Thoracic aorta (tissue), 2 donors: ENCODE measurements at regions not wholly inside any gene's neighbourhood (a gene's known extent, or its start where the extent isn't known, plus 50 kb on each side); places are given as distances from the start of the nearest gene placed in this dataset.

Experiments used
- ATAC-seq: fragments of 150-250 bp; one replicate; pipeline ENCODE4 v1.8.0; 2017; ENCODE audit warnings: low read depth; ENCODE audit not compliant: insufficient number of reproducible peaks, low FRiP score
- DNase-seq: peaks from one replicate; pipeline ENCODE4 v3.0.0-alpha.2; 2020; ENCODE audit warnings: low spot score
- H3K27ac ChIP-seq, 2 donors: fragments of 200-600 bp; sonication (generic); 1 replicate in 1 of 2; 2 replicates in 1 of 2; pipeline ENCODE4 v1.5.1; 2016; ENCODE audit warnings: mild to moderate bottlenecking in 2 of 2, moderate library complexity in 2 of 2
- H3K27me3 ChIP-seq: fragments of 200-600 bp; sonication (generic); replicated peaks from 2 replicates; pipeline ENCODE4 v1.6.0; 2016; ENCODE audit warnings: mild to moderate bottlenecking; ENCODE audit not compliant: insufficient read depth
- H3K36me3 ChIP-seq: fragments of 200-600 bp; sonication (generic); one replicate; pipeline ENCODE4 v1.5.1; 2016
- H3K4me1 ChIP-seq, 2 donors: fragments of 200-600 bp; sonication (generic); 1 replicate in 1 of 2; 2 replicates in 1 of 2; pipeline versions ENCODE4 v1.5.1 to v1.6.0; 2016; ENCODE audit warnings: low read depth in 2 of 2, mild to moderate bottlenecking in 1 of 2; ENCODE audit not compliant: control insufficient read depth in 1 of 2
- H3K4me3 ChIP-seq: fragments of 200-600 bp; sonication (generic); 2 replicates; pipeline ENCODE4 v1.5.1; 2016; ENCODE audit warnings: mild to moderate bottlenecking
- H3K9me3 ChIP-seq: fragments of 200-600 bp; sonication (generic); 2 replicates; pipeline ENCODE4 v1.5.1; 2016
- TF ChIP-seq, protein P1 (sequence below): fragments of 200-600 bp; sonication (generic); IDR thresholded peaks from one replicate; pipeline ENCODE4 v1.5.1; 2019; ENCODE audit warnings: antibody characterized with exemption

DNA sequence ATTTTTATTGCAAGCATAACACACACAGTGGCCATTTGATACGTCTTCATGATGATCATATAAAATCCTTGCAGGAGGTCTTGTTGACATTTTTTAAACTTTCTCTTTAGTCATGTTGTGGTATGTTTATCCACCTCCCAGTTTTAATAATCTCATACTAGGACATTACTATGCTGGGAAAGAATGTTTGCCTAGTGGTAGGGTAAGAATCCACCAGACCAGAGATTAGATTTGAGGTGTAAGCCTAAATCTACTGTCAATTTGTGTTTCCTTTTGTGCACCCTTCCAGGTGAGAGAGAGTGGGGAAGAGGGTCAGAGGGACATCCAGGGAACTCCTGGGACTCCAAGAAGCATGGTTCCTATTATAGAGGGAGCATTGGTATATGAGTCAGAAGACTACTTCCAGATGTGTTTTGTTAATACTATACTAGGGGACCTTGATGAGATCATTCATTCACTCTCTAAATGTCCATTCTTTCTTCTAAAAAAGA lies 298.3 kb upstream of the SASH1 start:
- TF ChIP-seq, protein P1, sequence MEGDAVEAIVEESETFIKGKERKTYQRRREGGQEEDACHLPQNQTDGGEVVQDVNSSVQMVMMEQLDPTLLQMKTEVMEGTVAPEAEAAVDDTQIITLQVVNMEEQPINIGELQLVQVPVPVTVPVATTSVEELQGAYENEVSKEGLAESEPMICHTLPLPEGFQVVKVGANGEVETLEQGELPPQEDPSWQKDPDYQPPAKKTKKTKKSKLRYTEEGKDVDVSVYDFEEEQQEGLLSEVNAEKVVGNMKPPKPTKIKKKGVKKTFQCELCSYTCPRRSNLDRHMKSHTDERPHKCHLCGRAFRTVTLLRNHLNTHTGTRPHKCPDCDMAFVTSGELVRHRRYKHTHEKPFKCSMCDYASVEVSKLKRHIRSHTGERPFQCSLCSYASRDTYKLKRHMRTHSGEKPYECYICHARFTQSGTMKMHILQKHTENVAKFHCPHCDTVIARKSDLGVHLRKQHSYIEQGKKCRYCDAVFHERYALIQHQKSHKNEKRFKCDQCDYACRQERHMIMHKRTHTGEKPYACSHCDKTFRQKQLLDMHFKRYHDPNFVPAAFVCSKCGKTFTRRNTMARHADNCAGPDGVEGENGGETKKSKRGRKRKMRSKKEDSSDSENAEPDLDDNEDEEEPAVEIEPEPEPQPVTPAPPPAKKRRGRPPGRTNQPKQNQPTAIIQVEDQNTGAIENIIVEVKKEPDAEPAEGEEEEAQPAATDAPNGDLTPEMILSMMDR: no peak
- Histone ChIP-seq H3K36me3 (no peaks in the 10 kb centered on the region), H3K9me3 (no peaks in the 10 kb centered on the region), H3K4me1 (no peaks in the 10 kb centered on the region), H3K27me3 (no peaks in the 10 kb centered on the region), H3K4me3 (no peak overlapping the region), H3K27ac (no peak overlapping the region)
- DNase-seq (no peak), ATAC-seq (no peak)

DNA sequence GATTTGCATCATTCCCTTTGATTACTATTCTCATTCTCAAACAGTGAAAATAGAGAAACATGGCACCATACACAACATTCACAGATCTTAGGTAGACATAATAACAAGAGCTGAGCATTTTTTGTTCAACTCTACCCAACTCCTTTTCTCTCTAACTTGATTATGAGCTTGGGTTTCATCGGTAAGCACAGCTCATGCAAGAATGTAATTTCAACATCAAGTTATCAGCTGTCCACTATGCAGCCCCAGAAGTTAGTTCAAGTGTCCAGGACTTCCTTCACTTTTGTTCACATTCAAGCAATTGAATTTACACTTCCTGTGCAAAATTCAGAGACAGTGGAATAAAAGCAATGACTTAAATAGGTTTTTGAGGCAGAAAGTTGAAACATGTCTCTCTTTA lies 297.7 kb upstream of the SASH1 start:
- Histone ChIP-seq H3K27me3 (no peaks in the 10 kb centered on the region), H3K36me3 (no peaks in the 10 kb centered on the region), H3K4me1 (no peaks in the 10 kb centered on the region), H3K4me3 (no peak overlapping the region), H3K27ac (no peak overlapping the region), H3K9me3 (no peaks in the 10 kb centered on the region)
- TF ChIP-seq, protein P1: no peak
- no peak for ATAC-seq
- DNase-seq: no peak

DNA sequence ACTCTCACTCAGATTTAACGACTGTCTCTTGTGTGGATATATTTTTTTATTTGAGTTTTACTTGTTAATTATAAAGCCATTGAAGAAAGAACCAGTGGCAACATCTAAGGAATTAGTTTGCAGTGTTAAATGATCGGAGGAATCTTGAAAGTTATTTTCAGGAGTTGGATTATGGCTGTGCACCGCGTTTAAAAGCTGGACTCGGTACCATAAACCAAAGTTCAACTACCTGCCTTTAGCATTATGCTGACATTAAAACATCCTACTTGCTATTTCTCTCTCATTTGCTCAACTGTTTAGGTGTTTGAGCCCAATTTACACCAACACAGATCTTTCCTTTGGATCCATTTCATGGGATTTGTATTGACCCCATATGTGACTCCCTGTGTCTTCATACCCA lies 289.4 kb upstream of the SASH1 start:
- H3K4me3 ChIP-seq: no peak overlapping the region
- no peaks in the 10 kb centered on the region for H3K36me3 ChIP-seq
- H3K27me3 ChIP-seq: no peaks in the 10 kb centered on the region
- no peaks in the 10 kb centered on the region for H3K4me1 ChIP-seq
- no peak overlapping the region for H3K27ac ChIP-seq
- H3K9me3 ChIP-seq: no peaks in the 10 kb centered on the region
- DNase-seq (no peak), ATAC-seq (no peak)
- TF ChIP-seq, protein P1: no peak

DNA sequence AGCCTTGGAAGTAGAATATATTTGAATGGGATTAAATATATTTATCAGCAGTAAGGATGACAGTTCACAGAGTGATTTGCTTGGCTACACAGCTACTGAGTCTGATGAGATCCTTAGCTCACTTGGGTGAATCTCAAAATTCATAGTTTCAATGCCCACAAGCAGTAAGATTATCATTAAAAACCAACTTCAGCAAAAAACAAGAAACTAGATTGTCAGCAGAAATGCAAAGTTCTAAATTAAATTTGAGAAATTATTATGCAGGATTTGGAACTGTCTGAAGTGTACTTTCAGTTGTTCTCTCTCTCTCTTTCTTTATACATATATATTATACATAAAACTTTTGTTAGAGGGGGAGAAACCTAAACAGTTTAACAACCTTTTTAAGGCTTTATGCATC lies 288.8 kb upstream of the SASH1 start:
- ATAC-seq: no peak
- no peak for DNase-seq

DNA sequence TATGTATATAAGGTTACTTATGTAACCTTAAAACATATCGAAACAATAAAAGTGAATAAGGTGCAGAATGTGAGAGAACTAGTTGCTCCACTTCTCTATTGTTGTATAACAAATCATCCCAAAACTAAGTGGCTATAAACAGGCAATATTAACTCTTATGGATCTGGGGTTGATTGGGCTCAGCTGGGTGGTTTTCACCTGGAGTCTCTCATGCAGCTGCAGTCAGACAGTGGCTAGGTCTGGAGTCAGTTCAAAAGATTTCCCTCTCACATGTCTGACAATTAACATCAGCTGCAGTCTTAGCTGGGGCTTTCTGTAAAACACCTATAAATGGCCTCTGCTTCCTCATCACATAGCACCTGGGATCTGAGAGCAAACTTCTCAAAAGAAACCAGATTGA lies 288.4 kb upstream of the SASH1 start:
- DNase-seq (no peak), ATAC-seq (no peak)
- no peak overlapping the region for H3K4me3 ChIP-seq
- TF ChIP-seq, protein P1: no peak
- H3K9me3 ChIP-seq: no peaks in the 10 kb centered on the region
- no peaks in the 10 kb centered on the region for H3K4me1 ChIP-seq
- no peak overlapping the region for H3K27ac ChIP-seq
- H3K36me3 ChIP-seq: no peaks in the 10 kb centered on the region
- no peaks in the 10 kb centered on the region for H3K27me3 ChIP-seq

More for the DNA sequence above, 288.8 kb upstream of the SASH1 start:
- H3K4me3 ChIP-seq: no peak overlapping the region
- H3K9me3 ChIP-seq: no peaks in the 10 kb centered on the region
- H3K27ac ChIP-seq: no peak overlapping the region
- H3K4me1 ChIP-seq: no peaks in the 10 kb centered on the region
- H3K36me3 ChIP-seq: no peaks in the 10 kb centered on the region
- TF ChIP-seq, protein P1: no peak
- no peaks in the 10 kb centered on the region for H3K27me3 ChIP-seq
